Testis (tissue), 2 donors: ENCODE measurements at regions not wholly inside any gene's neighbourhood (a gene's known extent, or its start where the extent isn't known, plus 50 kb on each side); places are given as distances from the start of the nearest gene placed in this dataset.
"Not testable (repeated sequence)": the region's sequence is repeated elsewhere in the genome, so short reads cannot be mapped to it uniquely, and the experiment has no call there.

ENCODE experiments used
- DNase-seq: peaks from one replicate; pipeline ENCODE4 v3.0.0-alpha.2; 2019
- H3K27ac ChIP-seq, 2 donors: fragments of 200-600 bp; sonication (generic); one replicate each; pipeline ENCODE4 v1.5.1; 2019
- H3K27me3 ChIP-seq: fragments of 200-600 bp; sonication (generic); one replicate; pipeline ENCODE4 v1.5.1; 2019
- H3K36me3 ChIP-seq: fragments of 200-600 bp; sonication (generic); one replicate; pipeline ENCODE4 v1.5.1; 2017; ENCODE audit warnings: low read depth; ENCODE audit errors: missing control alignments
- H3K4me1 ChIP-seq: fragments of 200-600 bp; sonication (generic); one replicate; pipeline ENCODE4 v1.5.1; 2019
- H3K4me3 ChIP-seq, 2 donors: fragments of 200-600 bp; sonication (generic); one replicate each; pipeline ENCODE4 v1.5.1; 2017 to 2019
- H3K9me3 ChIP-seq: fragments of 200-600 bp; sonication (generic); one replicate; pipeline ENCODE4 v1.5.1; 2017
- POLR2A ChIP-seq: fragments of 450-650 bp; IDR thresholded peaks from one replicate; pipeline ENCODE4 v1.6.1; 2017; ENCODE audit warnings: antibody characterized with exemption, mild to moderate bottlenecking, moderate library complexity
- WGBS, 2 donors: methylation state at CpG; one replicate each; pipeline ENCODE4 v1.1.5; 2018; 5-methylcytosine and 5-hydroxymethylcytosine counted together
- intact Hi-C: fragments of 100-400 bp; cut with DNase I; formaldehyde crosslinking; loops from one replicate; pipeline ENCODE4 v1.15.1; 2023; ENCODE audit warnings: low total_unique reads
- TF ChIP-seq, protein P1 (sequence below), 3 experiments: fragments of 450-650 bp in 2 of 3; fragments of 200-600 bp in 1 of 3; sonication (generic) in 1 of 3; IDR thresholded peaks; one replicate each; pipeline ENCODE4 v1.5.1; 2016 to 2019; ENCODE audit warnings: antibody characterized with exemption in 3 of 3, mild to moderate bottlenecking in 2 of 3, moderate library complexity in 1 of 3

DNA sequence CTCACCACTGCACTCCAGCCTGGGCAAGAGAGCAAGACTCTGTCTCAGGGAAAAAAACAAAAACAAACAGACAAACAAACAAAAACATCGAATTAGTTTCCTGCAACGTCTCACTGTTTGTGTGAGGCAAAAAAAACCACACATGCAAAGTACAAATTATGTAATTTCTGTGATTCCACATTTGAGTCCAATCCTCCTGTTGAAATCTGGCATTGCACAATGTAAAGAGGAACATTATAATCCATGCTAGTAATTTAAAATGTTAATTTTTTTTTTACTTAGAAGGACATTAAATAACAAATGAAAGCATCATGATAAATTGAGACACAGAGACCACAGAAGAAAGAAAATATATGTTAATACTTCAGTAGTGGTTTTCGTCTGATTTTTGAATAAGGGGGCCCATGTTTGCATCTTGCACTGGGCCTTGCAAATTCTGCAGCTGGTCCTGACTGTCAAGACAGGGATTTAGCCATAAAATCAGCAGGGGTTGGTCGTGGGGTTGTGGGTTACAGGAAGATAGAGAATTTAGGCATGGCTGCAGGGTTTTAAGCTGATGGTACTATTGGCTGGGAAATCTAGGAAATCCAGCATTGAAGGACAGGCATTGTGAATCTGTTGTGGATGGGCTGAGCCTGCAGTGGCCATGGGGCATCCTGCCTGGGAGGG, 102.6 kb upstream of the ALDH3B2 start:
- no peak overlapping the region for H3K27ac ChIP-seq
- no peak for DNase-seq
- no peaks in the 10 kb centered on the region for H3K9me3 ChIP-seq
- no peak overlapping the region for H3K4me3 ChIP-seq
- no peak for TF ChIP-seq POLR2A
- TF ChIP-seq, protein P1, sequence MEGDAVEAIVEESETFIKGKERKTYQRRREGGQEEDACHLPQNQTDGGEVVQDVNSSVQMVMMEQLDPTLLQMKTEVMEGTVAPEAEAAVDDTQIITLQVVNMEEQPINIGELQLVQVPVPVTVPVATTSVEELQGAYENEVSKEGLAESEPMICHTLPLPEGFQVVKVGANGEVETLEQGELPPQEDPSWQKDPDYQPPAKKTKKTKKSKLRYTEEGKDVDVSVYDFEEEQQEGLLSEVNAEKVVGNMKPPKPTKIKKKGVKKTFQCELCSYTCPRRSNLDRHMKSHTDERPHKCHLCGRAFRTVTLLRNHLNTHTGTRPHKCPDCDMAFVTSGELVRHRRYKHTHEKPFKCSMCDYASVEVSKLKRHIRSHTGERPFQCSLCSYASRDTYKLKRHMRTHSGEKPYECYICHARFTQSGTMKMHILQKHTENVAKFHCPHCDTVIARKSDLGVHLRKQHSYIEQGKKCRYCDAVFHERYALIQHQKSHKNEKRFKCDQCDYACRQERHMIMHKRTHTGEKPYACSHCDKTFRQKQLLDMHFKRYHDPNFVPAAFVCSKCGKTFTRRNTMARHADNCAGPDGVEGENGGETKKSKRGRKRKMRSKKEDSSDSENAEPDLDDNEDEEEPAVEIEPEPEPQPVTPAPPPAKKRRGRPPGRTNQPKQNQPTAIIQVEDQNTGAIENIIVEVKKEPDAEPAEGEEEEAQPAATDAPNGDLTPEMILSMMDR (IDR thresholded peaks at IDR 0.05) = no peak
- WGBS, 2 donors = 49 to 62% methylated on average over 4 of the region's 4 CpGs
- intact Hi-C loops = no loop called here
- H3K27me3 ChIP-seq = no peaks in the 10 kb centered on the region
- no peaks in the 10 kb centered on the region for H3K4me1 ChIP-seq
- no peaks in the 10 kb centered on the region for H3K36me3 ChIP-seq

DNA sequence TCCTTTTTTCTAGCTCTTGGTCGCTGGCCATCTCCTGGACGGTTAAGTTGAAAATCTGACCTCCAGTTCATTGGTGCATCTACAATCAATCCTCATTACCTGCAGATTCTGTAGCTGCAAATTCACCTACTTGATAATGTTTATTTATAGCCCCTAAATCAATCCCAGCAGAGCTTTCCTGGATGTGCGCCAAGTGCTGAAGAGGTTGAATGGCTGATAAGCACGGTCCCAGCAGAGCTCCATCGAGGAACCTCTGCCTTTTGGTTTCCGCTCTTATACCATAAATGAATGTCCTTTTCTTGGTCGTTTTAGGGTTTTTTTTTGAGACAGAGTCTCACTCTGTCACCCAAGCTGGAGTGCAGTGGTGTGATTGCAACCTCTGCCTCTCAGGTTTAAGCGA, 99.8 kb upstream of the ALDH3B2 start:
- H3K9me3 ChIP-seq, H3K27me3 ChIP-seq, H3K4me1 ChIP-seq, H3K36me3 ChIP-seq, DNase-seq, H3K4me3 ChIP-seq, intact Hi-C loops, H3K27ac ChIP-seq: not testable (repeated sequence)
- 39 to 48% methylated on average over 8 of the region's 8 CpGs for WGBS, 2 donors

DNA sequence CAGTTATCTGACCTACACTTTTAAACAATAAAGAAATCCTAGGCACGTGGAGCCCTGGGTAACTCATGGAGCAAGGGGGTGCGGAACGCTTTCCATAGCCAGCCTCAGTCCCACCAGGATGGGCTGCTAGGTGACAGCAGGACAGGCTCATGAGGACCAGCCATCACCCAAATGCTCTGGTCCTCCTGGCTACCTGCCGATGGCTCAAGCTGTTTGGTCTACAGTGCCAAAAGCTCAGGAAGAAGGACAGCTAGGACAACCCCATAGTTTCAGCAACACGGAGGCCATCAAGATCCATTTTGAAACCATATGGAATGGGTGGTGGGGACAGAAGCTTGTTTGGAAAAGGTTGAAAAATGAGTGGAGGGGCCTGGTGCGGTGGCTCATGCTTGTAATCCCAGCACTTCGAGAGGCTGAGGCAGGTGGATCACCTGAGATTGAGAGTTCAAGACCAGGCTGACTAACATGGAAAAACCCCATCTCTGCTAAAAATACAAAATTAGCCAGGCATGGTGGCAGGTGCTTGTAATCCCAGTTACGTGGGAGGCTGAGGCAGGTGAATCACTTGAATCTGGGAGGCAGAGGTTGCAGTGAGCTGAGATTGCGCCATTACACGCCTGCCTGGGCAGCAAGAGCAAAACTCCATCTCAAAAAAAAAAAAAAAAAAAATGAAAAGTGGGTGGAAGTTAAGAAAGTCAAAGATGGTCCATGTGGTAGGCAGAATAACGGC, 93.7 kb upstream of the ALDH3B2 start:
- WGBS, 2 donors = 90 to 91% methylated on average over 11 of the region's 11 CpGs
- H3K27ac ChIP-seq, intact Hi-C loops, H3K36me3 ChIP-seq, H3K9me3 ChIP-seq, DNase-seq, H3K27me3 ChIP-seq, H3K4me1 ChIP-seq, H3K4me3 ChIP-seq: not testable (repeated sequence)

DNA sequence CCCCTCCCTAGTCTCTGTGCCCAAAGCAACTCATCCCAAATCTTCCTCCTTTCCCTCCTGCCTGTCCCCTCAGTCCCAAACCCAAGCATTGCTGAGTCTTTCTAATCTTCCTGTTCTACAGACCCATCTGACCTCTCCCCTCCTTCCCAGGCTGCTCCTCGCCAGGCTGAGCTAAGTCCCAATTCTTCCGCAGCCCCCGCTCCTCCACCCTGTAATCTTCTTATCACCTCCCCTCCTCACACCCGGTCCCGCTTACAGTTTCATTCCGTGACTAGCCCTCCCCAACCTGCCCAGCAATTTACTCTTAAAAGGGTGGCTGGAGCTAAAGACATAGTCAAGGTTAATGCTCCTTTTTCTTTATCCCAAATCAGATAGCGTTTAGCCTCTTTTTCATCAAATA, 86.8 kb upstream of the ALDH3B2 start:
- H3K9me3 ChIP-seq, H3K4me1 ChIP-seq, H3K36me3 ChIP-seq, H3K27ac ChIP-seq, DNase-seq, H3K27me3 ChIP-seq, H3K4me3 ChIP-seq, intact Hi-C loops: not testable (repeated sequence)
- WGBS, 2 donors = 58 to 73% methylated on average over 7 of the region's 7 CpGs

DNA sequence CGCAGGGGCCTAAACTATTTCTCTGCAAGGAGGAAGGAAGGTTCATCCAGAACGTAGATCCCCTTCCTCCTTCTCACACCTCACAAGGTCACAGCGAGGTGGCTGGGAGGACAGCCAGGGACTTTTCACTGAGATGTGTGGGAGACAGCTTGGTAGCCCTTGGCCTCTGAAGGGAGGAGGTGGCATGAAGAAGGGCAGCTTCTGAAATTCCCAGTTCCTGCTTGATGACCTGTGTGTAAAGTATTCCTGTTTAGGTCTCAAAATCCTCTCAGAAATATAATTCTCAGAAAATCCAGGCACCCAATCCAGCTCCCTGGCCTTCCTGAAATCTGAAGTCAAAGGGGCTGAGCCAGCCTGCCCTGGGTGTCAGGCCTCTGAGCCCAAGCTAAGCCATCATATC, 84.9 kb upstream of the ALDH3B2 start:
- H3K36me3 ChIP-seq, intact Hi-C loops, H3K4me1 ChIP-seq, H3K27me3 ChIP-seq, H3K27ac ChIP-seq, H3K9me3 ChIP-seq, H3K4me3 ChIP-seq: not testable (repeated sequence)
- peak; percentile 19 for DNase-seq
- WGBS, 2 donors = 39 to 59% methylated on average over 3 of the region's 3 CpGs

DNA sequence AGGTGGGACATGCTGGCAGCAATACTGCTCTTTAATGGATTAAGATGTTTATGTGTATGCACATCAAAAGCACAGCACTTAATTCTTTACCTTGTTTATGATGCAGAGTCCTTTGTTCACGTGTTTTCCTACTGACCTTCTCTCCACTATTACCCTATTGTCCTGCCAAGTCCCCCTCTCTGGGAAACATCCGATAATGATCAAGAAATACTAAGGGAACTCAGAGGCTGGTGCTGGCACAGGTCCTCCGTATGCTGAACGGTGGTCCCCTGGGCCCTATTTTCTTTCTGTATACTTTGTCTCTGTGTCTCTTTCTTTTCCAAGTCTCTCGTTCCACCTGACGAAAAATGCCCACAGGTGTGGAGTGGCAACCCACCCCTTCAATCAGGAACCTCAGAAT, 84.0 kb upstream of the ALDH3B2 start:
- H3K4me1 ChIP-seq, DNase-seq, H3K9me3 ChIP-seq, H3K36me3 ChIP-seq, H3K27me3 ChIP-seq, intact Hi-C loops, H3K4me3 ChIP-seq, H3K27ac ChIP-seq: not testable (repeated sequence)
- 67 to 74% methylated on average over 6 of the region's 6 CpGs for WGBS, 2 donors

DNA sequence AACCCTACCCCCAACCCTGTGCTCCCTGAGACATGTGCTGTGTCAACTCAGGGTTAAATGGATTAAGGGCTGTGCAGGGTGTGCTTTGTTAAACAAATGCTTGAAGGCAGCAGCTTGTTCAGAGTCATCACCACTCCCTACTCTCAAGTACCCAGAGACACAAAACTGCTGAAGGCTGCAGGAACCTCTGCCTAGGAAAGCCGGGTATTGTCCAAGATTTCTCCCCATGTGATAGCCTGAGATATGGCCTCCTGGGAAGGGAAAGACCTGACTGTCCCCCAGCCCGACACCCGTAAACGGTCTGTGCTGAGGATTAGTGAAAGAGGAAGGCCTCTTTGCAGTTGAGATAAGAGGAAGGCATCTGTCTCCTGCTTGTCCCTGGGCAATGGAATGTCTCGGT, 83.6 kb upstream of the ALDH3B2 start:
- WGBS, 2 donors = 44 to 80% methylated on average over 5 of the region's 5 CpGs
- H3K4me3 ChIP-seq, H3K9me3 ChIP-seq, intact Hi-C loops, H3K27ac ChIP-seq, H3K27me3 ChIP-seq, DNase-seq, H3K36me3 ChIP-seq, H3K4me1 ChIP-seq: not testable (repeated sequence)

DNA sequence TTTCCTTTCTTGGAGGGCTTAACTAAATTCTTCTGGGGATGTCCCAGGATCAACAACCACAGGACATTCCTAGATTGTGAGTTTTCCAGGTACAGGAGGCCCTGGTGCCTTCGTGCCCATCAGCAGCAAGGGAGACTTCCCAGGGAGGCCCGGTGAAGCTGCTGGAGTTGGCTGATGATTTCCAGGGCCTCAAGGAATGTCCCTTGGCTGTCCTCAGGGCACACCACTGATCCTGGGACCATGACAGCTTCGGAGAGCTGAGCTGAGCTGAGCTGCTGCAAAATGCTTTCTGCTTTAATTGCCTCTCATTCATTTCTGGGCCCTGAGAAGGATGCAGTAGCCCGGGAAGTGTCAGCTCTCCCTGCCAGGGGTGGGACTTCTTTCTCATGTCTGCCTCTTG, 79.4 kb upstream of the ALDH3B2 start:
- not testable (repeated sequence) for H3K27ac ChIP-seq, H3K36me3 ChIP-seq
- WGBS, 2 donors = 40 to 45% methylated on average over 2 to 4 of the region's 4 CpGs

More for the DNA sequence above, 79.4 kb upstream of the ALDH3B2 start:
- H3K27me3 ChIP-seq, H3K9me3 ChIP-seq, H3K4me1 ChIP-seq, intact Hi-C loops, H3K4me3 ChIP-seq, DNase-seq: not testable (repeated sequence)
